GM19397 (cell line): ENCODE measurements at regions not wholly inside any gene's neighbourhood (a gene's known extent, or its start where the extent isn't known, plus 50 kb on each side); places are given as distances from the start of the nearest gene placed in this dataset.
"Not testable (repeated sequence)": the region's sequence is repeated elsewhere in the genome, so short reads cannot be mapped to it uniquely, and the experiment has no call there.

Experiments used
- ATAC-seq: cut with Tn5 transposase; IDR thresholded peaks from one replicate; pipeline ENCODE4 v1.9.1; 2021; ENCODE audit warnings: mild to moderate bottlenecking, moderate library complexity; ENCODE audit not compliant: unreplicated experiment

DNA sequence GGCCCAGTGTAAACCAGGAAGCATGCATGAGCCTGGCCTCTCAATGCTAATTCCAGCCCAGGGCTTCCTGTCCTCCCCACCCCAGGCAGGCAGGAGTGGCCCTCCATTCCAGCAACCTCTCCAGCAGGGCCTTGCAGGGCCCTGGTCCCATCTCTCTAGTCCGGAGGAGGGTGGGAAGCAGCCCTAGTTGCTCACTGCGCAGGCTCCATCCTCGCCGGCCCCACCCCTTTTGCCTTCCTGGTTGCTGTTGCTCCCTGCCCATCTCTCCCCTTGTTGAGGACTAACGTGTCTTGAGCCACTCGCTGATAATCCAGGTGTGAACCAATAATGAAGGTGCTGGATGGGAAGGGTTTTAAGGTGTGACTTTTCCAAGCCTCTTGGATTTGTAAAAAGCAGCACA is 161.2 kb upstream of the BCOR start:
- ATAC-seq: no peak

DNA sequence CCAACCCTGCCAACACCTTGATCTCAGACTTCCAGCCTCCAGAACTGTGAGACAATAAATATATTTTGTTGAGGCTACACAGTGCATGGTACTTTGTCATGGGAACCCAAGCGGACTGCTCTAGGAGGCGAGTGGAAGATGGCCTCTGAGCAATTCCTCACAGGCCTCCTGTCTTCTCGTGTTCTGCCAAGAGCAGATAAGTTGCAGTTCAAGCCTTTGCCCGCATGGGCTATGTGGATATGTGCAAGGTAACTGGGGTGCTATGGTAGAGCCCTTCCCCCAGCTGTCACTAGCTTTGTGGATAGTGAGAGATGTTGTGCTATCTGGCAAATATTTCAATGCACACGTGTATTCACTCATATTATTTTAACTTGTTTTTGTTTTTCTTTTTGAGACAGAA is 156.0 kb upstream of the BCOR start:
- ATAC-seq: no peak

- no peak for ATAC-seq
Observed at GRCh38 chrX:40249582-40249981, 151.8 kb upstream of the BCOR start.

DNA sequence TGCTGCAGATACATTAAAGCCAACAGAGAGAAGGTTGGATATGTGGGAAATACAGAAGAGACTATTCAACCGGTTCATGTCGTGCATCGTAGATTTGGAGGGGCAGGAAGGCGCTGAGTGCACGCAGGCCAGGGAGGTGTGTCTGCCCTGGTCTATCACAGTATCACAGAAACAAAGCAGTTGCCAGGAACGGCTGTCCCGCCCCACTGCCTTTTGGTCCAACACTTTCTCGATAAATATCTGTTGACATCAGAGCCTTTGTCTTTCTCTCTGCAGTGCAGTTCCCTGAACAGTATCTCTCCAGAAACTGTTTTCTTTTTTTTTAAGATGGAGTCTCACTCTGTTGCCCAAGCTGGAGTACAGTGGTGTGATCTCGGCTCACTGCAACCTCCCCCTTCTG is 151.1 kb upstream of the BCOR start:
- ATAC-seq: no peak

GRCh38 chrX:40247848-40248622 is 150.3 kb upstream of the BCOR start:
- no peak for ATAC-seq

DNA sequence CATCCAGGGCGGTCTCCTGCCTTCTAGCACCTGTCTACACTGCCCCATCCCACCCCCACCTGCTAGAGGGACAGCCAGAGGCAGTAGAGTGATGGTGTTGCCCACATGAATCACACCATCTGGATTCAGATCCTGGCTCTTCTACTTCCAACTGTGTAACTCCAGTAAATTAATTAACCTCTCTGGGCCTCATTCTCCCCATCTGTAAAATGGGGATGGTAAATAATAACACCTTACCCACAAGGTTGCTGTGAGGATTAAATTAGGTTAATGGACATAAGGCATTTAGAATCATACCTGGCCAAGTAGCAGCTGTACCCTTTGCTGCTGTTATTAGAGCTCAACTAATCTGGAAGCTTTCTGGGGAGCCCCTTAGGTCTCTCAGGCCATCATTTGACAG is 149.6 kb upstream of the BCOR start:
- no peak for ATAC-seq

- no peak for ATAC-seq
Observed at GRCh38 chrX:40245488-40246071, 147.8 kb upstream of the BCOR start.

DNA sequence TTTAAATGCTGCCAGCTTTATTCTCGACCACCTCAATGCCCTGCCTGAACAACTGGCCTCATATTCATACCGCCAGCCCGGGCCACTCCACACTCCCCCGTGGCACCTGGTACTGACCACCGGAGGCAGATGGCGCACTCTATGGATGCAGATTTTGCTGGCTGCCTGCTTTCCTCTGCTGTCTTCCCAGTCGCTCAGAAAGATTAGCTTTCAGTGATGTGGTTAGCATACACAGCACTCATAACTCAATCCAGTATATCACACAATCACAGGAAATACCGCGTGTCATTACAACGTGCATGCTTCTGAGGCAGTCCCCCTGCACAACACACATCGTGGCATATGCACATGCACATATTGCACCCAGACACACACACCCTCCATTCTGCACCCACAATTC is 147.2 kb upstream of the BCOR start:
- ATAC-seq: no peak

DNA sequence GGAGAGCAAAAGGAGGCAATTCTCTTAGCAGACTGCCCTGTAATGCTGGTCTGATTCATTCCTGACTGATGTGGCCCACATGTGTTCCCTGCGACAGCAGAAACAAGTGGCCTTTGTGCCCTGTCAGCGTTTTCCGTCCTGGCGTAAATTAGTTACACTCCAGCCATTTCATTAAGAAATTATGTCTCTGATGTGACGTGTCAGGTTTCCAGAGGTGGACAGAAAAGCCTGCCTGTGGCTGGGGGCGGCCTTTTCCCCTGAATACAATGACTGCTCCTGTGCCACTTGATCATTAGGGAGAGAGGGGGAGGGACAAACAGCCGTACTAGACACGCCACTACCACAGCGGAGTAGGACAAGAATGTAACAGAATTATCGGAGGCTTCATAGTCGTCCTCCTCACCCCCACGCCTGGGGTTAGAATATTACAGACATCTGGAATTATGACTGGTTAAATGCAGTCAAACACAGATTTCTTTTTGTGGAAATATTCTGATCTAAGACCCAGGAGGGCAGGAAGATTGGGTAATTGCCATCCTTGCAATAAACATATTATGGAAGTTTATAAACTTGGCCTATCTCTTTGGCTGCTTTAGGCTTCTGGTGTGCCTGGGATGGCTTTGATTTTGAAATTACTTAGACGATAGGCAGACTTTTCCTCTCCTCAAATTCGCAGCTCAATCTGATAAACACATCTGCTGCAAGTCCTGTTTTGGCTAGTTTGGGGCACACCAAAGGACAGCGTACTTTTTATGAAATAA is 146.2 kb upstream of the BCOR start:
- ATAC-seq: no peak

DNA sequence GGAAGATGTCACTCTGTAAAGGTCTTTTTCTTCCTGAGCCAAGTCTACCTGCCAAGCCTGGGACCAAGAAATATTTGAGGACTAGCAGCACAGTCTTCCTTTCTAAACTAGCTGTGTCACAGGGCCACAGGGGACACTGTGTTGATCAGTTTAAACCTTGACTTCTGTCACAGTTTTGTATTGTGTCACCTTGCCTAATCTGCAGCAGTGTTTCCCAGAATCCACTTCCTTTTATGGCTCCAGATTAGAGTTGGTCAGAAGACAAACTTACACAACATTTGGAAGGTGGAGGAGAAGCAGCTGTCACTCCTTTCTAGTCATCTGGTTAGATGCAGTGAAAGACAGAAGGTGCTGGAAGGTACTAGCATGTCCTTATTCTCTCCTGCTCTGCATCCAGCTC is 143.1 kb upstream of the BCOR start:
- ATAC-seq: no peak

- ATAC-seq: no peak
Observed at GRCh38 chrX:40237731-40238178, 140.0 kb upstream of the BCOR start.

- ATAC-seq: no peak
Observed at GRCh38 chrX:40230646-40231045, 132.9 kb upstream of the BCOR start.

DNA sequence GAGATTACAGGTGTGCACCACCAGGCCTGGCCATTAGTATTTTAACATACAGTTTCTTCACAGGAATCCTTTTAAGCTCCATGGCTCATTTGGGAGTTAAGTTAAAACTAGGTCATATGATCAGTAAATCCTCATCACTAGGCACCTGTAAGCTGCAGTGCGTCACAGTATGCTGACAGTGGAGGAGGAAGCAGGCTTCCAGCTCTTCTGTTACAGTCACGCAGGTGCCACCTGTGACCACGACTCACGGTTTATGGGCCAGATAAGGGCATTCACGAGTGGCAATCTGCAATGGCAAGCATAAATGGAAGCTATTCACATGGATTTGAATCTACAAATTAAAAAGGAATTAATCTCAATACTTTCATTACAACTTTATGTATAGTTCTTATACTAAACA is 129.4 kb upstream of the BCOR start:
- no peak for ATAC-seq

GRCh38 chrX:40224658-40225057 is 126.9 kb upstream of the BCOR start:
- no peak for ATAC-seq

- not testable (repeated sequence) for ATAC-seq
Observed at GRCh38 chrX:40222612-40223011, 124.9 kb upstream of the BCOR start.

- ATAC-seq: no peak
Observed at GRCh38 chrX:40213092-40213491, 115.3 kb upstream of the BCOR start.

- ATAC-seq: no peak
Observed at GRCh38 chrX:40209951-40210617, 112.3 kb upstream of the BCOR start.

DNA sequence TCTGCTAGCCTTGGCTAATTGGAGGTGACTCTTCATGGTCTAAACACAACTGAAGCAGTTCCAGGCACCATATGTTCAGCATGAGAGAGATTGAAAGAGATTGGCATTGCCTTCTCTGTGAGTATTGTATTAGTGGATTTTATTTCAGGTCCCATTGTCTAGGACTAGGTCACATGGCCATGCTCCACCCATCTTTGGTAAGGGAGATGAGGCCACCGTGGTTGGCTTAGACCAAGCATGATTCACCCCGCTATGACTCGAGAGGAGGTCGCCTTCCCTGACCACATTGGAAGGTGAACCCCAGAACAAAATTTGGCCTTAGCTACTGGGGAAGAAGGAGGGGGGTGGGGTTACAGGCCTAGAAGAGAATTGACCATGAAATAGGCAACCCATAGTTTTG is 109.9 kb upstream of the BCOR start:
- ATAC-seq: no peak

DNA sequence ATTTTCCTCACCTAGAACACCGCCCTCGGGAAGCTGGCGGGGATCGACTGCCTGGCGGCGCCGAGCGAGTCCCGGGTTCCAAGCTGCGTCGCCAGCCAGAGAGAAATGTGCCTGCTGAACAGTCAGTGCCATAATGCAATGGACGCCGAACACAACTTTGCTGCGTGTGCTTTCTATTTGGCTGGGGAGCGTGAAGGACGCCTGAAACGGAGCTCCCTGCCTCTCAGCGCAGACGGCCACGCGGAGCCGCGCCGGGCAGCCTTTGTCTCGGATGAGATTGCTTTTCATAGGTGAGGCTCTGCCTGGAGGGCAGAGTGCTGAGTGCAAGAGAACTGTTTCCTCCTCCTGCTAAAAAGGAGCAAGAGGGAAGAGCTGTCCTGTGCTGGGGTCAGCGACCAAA is 107.7 kb upstream of the BCOR start:
- ATAC-seq: no peak

DNA sequence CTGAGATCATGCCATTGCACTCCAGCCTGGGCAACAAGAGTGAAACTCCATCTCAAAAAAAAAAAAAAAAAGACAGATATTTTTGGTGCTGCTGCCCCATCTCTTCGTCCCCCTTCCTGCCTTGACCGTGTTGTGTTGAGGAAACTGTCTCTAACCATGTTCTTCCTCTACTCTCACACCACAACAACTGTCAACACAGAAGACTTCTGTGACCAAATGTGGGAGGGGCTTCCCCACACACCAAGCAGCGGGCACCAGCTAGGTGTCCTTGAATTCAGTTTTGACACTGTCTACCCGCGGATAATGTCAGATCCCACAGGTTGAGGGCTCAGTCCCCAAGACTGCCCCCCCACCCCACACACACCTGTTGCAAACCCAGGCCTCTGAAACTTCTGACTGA is 104.7 kb upstream of the BCOR start:
- ATAC-seq: no peak

DNA sequence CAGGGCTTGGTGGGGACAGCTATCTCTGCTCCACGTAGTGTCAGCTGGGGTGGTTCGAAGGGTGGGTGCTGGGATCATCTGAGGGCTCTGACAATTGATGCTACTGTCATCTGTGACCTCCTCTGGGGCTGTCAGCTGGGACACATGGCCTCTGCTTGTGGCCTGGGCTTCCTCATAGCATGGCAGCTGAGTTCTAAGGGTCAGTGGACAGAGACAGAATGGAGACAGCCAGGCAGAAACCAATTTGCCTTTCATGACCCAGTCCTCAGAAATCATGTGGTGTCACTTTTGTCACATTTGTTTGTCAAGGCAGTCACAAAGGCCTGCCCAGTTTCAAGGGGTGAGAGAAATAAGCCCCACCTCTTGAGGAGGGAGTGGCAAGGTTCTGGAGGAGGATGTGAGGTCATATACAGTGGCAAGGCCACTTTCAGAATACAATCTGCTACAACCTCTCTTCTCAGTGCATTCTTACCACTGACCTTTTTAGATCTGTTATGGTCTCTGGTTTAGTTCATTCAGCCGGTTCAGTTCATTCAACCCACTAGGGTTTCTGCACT is 103.6 kb upstream of the BCOR start:
- peak; percentile 68 for ATAC-seq
